Fibroblast of villous mesenchyme (primary cell): ENCODE measurements at regions not wholly inside any gene's neighbourhood (a gene's known extent, or its start where the extent isn't known, plus 50 kb on each side); places are given as distances from the start of the nearest gene placed in this dataset.
"Not testable (repeated sequence)": the region's sequence is repeated elsewhere in the genome, so short reads cannot be mapped to it uniquely, and the experiment has no call there.

Experiments
- DNase-seq: peaks from one replicate; pipeline ENCODE4 v3.0.0-alpha.2; 2010; ENCODE audit warnings: low read depth
- H3K4me3 ChIP-seq: 2 replicates; pipeline ENCODE4 v1.5.1; 2011; ENCODE audit warnings: low read depth, mild to moderate bottlenecking, low read length
- CTCF ChIP-seq: IDR thresholded peaks from 2 replicates; pipeline ENCODE4 v1.5.1; 2012; ENCODE audit warnings: low read depth, mild to moderate bottlenecking, low read length; ENCODE audit not compliant: insufficient read depth

- H3K4me3 ChIP-seq = peak overlapping the region; percentile 68
- DNase-seq = not testable (repeated sequence)
Measured at GRCh38 chr20:25852968-25853717, 156.5 kb upstream of the ZNF337 start.

GRCh38 chr20:25850133-25850532 is 153.5 kb upstream of the ZNF337 start:
- DNase-seq, H3K4me3 ChIP-seq: not testable (repeated sequence)

- no peak overlapping the region for H3K4me3 ChIP-seq
- TF ChIP-seq CTCF = no peak
- DNase-seq = no peak
Measured at GRCh38 chr20:25848222-25848621, 151.6 kb upstream of the ZNF337 start.

- not testable (repeated sequence) for H3K4me3 ChIP-seq, DNase-seq
Measured at GRCh38 chr20:25844640-25845039, 148.0 kb upstream of the ZNF337 start.

GRCh38 chr20:25813511-25813910 is 116.9 kb upstream of the ZNF337 start:
- DNase-seq, H3K4me3 ChIP-seq: not testable (repeated sequence)

- DNase-seq, H3K4me3 ChIP-seq: not testable (repeated sequence)
Measured at GRCh38 chr20:25798174-25798993, 101.7 kb upstream of the ZNF337 start.

- DNase-seq, H3K4me3 ChIP-seq: not testable (repeated sequence)
Measured at GRCh38 chr20:25797062-25797461, 100.4 kb upstream of the ZNF337 start.

- not testable (repeated sequence) for DNase-seq, H3K4me3 ChIP-seq
Measured at GRCh38 chr20:25777241-25777640, 80.6 kb upstream of the ZNF337 start.

GRCh38 chr20:25774711-25775110 is 78.1 kb upstream of the ZNF337 start:
- DNase-seq, H3K4me3 ChIP-seq: not testable (repeated sequence)

- not testable (repeated sequence) for H3K4me3 ChIP-seq, DNase-seq
Measured at GRCh38 chr20:25774203-25774602, 77.5 kb upstream of the ZNF337 start.

GRCh38 chr20:25772437-25772836 is 75.8 kb upstream of the ZNF337 start:
- not testable (repeated sequence) for DNase-seq, H3K4me3 ChIP-seq

GRCh38 chr20:25771818-25772217 is 75.2 kb upstream of the ZNF337 start:
- not testable (repeated sequence) for H3K4me3 ChIP-seq, DNase-seq

GRCh38 chr20:25761596-25761995 is 64.9 kb upstream of the ZNF337 start:
- no peak for TF ChIP-seq CTCF
- no peak for DNase-seq

GRCh38 chr20:25761046-25761445 is 64.4 kb upstream of the ZNF337 start:
- DNase-seq, H3K4me3 ChIP-seq: not testable (repeated sequence)

More at GRCh38 chr20:25761596-25761995, 64.9 kb upstream of the ZNF337 start:
- no peak overlapping the region for H3K4me3 ChIP-seq
